Keratinocyte (primary cell): ENCODE measurements at regions not wholly inside any gene's neighbourhood (a gene's known extent, or its start where the extent isn't known, plus 50 kb on each side); places are given as distances from the start of the nearest gene placed in this dataset.

Experiments used
- DNase-seq: peaks from one replicate; pipeline ENCODE4 v3.0.0-alpha.2; 2011; ENCODE audit warnings: low read depth, missing footprints, low spot score
- FAIRE-seq: peaks from 2 replicates; lab custom pipeline; 2011; peaks lifted over from hg19 to GRCh38; lab: Jason Lieb, UNC
- H2AFZ ChIP-seq: 2 replicates; pipeline ENCODE4 v1.6.0; 2012; ENCODE audit warnings: low read length, control low read depth, inconsistent platforms; ENCODE audit not compliant: control insufficient read depth
- H3K27ac ChIP-seq: 2 replicates; pipeline ENCODE4 v1.5.1; 2011; ENCODE audit warnings: low read length; ENCODE audit not compliant: control insufficient read depth, insufficient read depth
- H3K27me3 ChIP-seq: 3 replicates; pipeline ENCODE4 v1.6.0; 2011; ENCODE audit warnings: low read length; ENCODE audit not compliant: control insufficient read depth, insufficient read depth; ENCODE audit errors: extremely low read depth
- H3K36me3 ChIP-seq, 2 experiments: 2 replicates in 1 of 2; 3 replicates in 1 of 2; pipeline ENCODE4 v1.5.1; 2011; ENCODE audit warnings: low read length in 2 of 2, mild to moderate bottlenecking in 1 of 2; ENCODE audit not compliant: control insufficient read depth in 2 of 2, insufficient read depth in 2 of 2; ENCODE audit errors: extremely low read depth in 1 of 2
- H3K4me1 ChIP-seq: 3 replicates; pipeline ENCODE4 v1.5.1; 2011; ENCODE audit warnings: low read length; ENCODE audit not compliant: control insufficient read depth, insufficient read depth; ENCODE audit errors: extremely low read depth
- H3K4me2 ChIP-seq: 3 replicates; pipeline ENCODE4 v1.6.0; 2011; ENCODE audit warnings: low read depth, low read length; ENCODE audit not compliant: control insufficient read depth, insufficient read depth; ENCODE audit errors: extremely low read depth
- H3K4me3 ChIP-seq, 3 experiments: fragments of 200-600 bp in 1 of 3; sonication (generic) in 1 of 3; 2 replicates in 2 of 3; 3 replicates in 1 of 3; pipeline ENCODE4 v1.5.1; 2011 to 2016; ENCODE audit warnings: low read length in 3 of 3, mild to moderate bottlenecking in 3 of 3, control low read depth in 2 of 3, inconsistent platforms in 1 of 3, low read depth in 1 of 3, mixed read lengths in 1 of 3, mixed run types in 1 of 3, moderate library complexity in 1 of 3; ENCODE audit not compliant: control insufficient read depth in 2 of 3, insufficient read depth in 2 of 3; ENCODE audit errors: extremely low read depth in 1 of 3
- H3K79me2 ChIP-seq: 2 replicates; pipeline ENCODE4 v1.6.0; 2012; ENCODE audit warnings: low read length; ENCODE audit not compliant: control insufficient read depth, insufficient read depth
- H3K9ac ChIP-seq: 3 replicates; pipeline ENCODE4 v1.6.0; 2011; ENCODE audit warnings: low read length; ENCODE audit not compliant: control insufficient read depth, insufficient read depth; ENCODE audit errors: extremely low read depth
- H3K9me1 ChIP-seq: 3 replicates; pipeline ENCODE4 v1.6.0; 2011; ENCODE audit warnings: low read length; ENCODE audit not compliant: control insufficient read depth, insufficient read depth; ENCODE audit errors: extremely low read depth
- H3K9me3 ChIP-seq: 2 replicates; pipeline ENCODE4 v1.5.1; 2012; ENCODE audit warnings: low read depth, low read length; ENCODE audit not compliant: control insufficient read depth
- H4K20me1 ChIP-seq: 3 replicates; pipeline ENCODE4 v1.6.0; 2011; ENCODE audit warnings: low read length; ENCODE audit not compliant: control insufficient read depth, insufficient read depth; ENCODE audit errors: extremely low read depth
- CTCF ChIP-seq, 3 experiments: IDR thresholded peaks in 1 of 3; conservative IDR thresholded peaks in 1 of 3; optimal IDR thresholded peaks in 1 of 3; 2 replicates in 2 of 3; 3 replicates in 1 of 3; pipeline versions ENCODE3 to v1.5.1; 2011; ENCODE audit warnings: low read length in 3 of 3, mild to moderate bottlenecking in 3 of 3, moderate library complexity in 2 of 3, control low read depth in 1 of 3, inconsistent platforms in 1 of 3; ENCODE audit not compliant: insufficient read depth in 2 of 3; ENCODE audit errors: extremely low read depth in 1 of 3
- EZH2 ChIP-seq: IDR thresholded peaks from one replicate; pipeline ENCODE4 v1.6.1; 2012; ENCODE audit warnings: inconsistent platforms, mild to moderate bottlenecking, low read length, moderate library complexity
- dilution Hi-C: fragments of 300-500 bp; cut with MboI; formaldehyde crosslinking; loops from one replicate; pipeline ENCODE4 v1.7.0; 2020; ENCODE audit warnings: low sequenced_read_pairs; ENCODE audit not compliant: extremely low pct_ligation_motif_present

- Histone ChIP-seq H3K4me3 (no peak overlapping the region), H3K79me2 (no peaks in the 10 kb centered on the region), H3K9me1 (no peaks in the 10 kb centered on the region), H3K9me3 (no peaks in the 10 kb centered on the region), H3K27me3 (no peaks in the 10 kb centered on the region), H3K4me2 (no peak overlapping the region), H3K9ac (no peak overlapping the region), H2AFZ (no peak overlapping the region), H3K36me3 (no peaks in the 10 kb centered on the region), H3K27ac (no peak overlapping the region), H4K20me1 (no peaks in the 10 kb centered on the region), H3K4me1 (no peaks in the 10 kb centered on the region)
- TF ChIP-seq EZH2 (no peak), CTCF (optimal IDR thresholded peaks at IDR 0.05 in 1 of 3, IDR thresholded peaks at IDR 0.05 in 1 of 3, conservative IDR thresholded peaks at IDR 0.05 in 1 of 3; ENCODE audit: extremely low read depth in 1 of 3, insufficient read depth in 2 of 3, low read length in 3 of 3) (no peak)
- DNase-seq (no peak), FAIRE-seq (no peak)
- dilution Hi-C loops = no loop called here
These were observed 1806.7 kb upstream of the PCDH7 start for GRCh38 chr4:28913466-28913865.

- H3K27me3 ChIP-seq = no peaks in the 10 kb centered on the region
- no peak overlapping the region for H3K4me2 ChIP-seq
- no peak overlapping the region for H2AFZ ChIP-seq
- H3K9me1 ChIP-seq = no peaks in the 10 kb centered on the region
- no peaks in the 10 kb centered on the region for H3K9me3 ChIP-seq
- no peaks in the 10 kb centered on the region for H4K20me1 ChIP-seq
- no peaks in the 10 kb centered on the region for H3K36me3 ChIP-seq
- FAIRE-seq (no peak), DNase-seq (no peak)
- H3K9ac ChIP-seq = no peak overlapping the region
- no peaks in the 10 kb centered on the region for H3K4me1 ChIP-seq
- no peak overlapping the region for H3K27ac ChIP-seq
- TF ChIP-seq CTCF (optimal IDR thresholded peaks at IDR 0.05 in 1 of 3, IDR thresholded peaks at IDR 0.05 in 1 of 3, conservative IDR thresholded peaks at IDR 0.05 in 1 of 3; ENCODE audit: extremely low read depth in 1 of 3, insufficient read depth in 2 of 3, low read length in 3 of 3) (no peak), EZH2 (no peak)
- H3K79me2 ChIP-seq = no peaks in the 10 kb centered on the region
- dilution Hi-C loops = no loop called here
- H3K4me3 ChIP-seq = no peak overlapping the region
These were observed 1803.6 kb upstream of the PCDH7 start for GRCh38 chr4:28916585-28916984.
